GM12865 (cell line): ENCODE measurements at regions not wholly inside any gene's neighbourhood (a gene's known extent, or its start where the extent isn't known, plus 50 kb on each side); places are given as distances from the start of the nearest gene placed in this dataset.

Source experiments
- DNase-seq: peaks from one replicate; pipeline ENCODE4 v3.0.0; 2010; ENCODE audit warnings: low read depth
- H3K4me3 ChIP-seq: 2 replicates; pipeline ENCODE4 v1.5.1; 2011; ENCODE audit warnings: mild to moderate bottlenecking, low read depth, low read length, control low read depth
- TF ChIP-seq, protein P1 (sequence below): IDR thresholded peaks from 2 replicates; pipeline ENCODE4 v1.5.1; 2011; ENCODE audit warnings: low read length, control low read depth, low read depth, inconsistent platforms; ENCODE audit not compliant: insufficient read depth; ENCODE audit errors: missing control alignments

DNA sequence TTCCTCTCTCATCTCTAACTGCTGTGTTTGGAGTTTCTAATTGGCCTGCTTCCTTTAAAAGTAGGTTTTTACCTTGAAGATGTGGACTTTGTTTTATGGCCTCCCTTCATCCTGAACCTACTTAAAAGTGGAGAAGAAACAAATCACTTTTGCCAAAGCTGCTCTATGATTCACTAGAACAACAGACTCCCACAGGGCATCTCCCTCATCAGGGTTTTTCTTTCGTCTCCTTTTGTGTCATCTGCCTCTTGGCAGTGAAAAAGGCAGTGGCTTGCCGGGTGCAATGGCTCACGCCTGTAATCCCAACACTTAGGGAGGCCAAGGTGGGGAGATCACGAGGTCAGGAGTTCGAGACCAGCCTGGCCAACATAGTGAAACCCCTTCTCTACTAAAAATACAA lies 186.6 kb upstream of the MTNR1B start:
- DNase-seq, result no peak
- TF ChIP-seq, protein P1, sequence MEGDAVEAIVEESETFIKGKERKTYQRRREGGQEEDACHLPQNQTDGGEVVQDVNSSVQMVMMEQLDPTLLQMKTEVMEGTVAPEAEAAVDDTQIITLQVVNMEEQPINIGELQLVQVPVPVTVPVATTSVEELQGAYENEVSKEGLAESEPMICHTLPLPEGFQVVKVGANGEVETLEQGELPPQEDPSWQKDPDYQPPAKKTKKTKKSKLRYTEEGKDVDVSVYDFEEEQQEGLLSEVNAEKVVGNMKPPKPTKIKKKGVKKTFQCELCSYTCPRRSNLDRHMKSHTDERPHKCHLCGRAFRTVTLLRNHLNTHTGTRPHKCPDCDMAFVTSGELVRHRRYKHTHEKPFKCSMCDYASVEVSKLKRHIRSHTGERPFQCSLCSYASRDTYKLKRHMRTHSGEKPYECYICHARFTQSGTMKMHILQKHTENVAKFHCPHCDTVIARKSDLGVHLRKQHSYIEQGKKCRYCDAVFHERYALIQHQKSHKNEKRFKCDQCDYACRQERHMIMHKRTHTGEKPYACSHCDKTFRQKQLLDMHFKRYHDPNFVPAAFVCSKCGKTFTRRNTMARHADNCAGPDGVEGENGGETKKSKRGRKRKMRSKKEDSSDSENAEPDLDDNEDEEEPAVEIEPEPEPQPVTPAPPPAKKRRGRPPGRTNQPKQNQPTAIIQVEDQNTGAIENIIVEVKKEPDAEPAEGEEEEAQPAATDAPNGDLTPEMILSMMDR, result no peak
- no peak overlapping the region for H3K4me3 ChIP-seq

DNA sequence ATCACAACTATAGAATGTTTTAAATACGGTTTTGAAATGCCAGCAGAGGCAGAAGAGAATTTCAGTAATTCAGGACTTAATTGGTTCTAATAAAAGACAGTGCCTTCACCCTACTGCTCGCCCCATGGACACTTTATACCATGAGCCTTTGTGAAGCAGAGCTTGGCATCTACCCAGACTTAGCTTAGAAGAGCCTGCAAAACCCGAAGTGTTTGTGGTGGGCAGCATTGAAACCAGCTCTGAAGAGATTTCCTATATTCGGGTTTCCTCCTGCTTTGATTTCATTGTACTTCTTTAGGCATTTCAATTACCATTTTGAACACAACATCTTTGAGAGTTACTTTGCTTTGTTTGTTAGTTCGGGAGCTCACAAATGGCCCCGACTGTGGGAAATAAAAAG lies 185.1 kb upstream of the MTNR1B start:
- TF ChIP-seq, protein P1, result no peak
- no peak overlapping the region for H3K4me3 ChIP-seq
- DNase-seq, result no peak

- TF ChIP-seq, protein P1, result no peak
- no peak for DNase-seq
- H3K4me3 ChIP-seq, result no peak overlapping the region
Observed at GRCh38 chr11:92787638-92788037, 181.8 kb upstream of the MTNR1B start.

DNA sequence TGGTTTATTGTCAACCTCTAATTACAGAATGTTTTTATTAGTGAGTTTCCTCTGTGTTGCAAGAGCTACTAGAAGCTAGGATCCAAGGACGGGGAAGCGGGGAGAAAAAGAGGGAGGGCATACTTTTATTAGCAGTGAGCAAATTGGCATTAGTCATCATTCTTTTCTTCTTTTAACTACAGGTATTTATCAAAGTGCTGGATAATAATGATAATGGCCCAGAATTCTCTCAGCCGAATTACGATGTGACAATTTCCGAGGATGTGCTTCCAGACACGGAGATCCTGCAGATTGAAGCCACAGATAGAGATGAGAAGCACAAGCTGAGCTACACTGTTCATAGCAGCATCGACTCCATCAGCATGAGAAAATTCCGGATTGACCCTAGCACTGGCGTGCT lies 179.7 kb upstream of the MTNR1B start:
- DNase-seq, result no peak
- H3K4me3 ChIP-seq, result no peak overlapping the region
- TF ChIP-seq, protein P1, result no peak

GRCh38 chr11:92790366-92790765 lies 179.1 kb upstream of the MTNR1B start:
- H3K4me3 ChIP-seq, result no peak overlapping the region
- TF ChIP-seq, protein P1, result no peak
- DNase-seq, result no peak

DNA sequence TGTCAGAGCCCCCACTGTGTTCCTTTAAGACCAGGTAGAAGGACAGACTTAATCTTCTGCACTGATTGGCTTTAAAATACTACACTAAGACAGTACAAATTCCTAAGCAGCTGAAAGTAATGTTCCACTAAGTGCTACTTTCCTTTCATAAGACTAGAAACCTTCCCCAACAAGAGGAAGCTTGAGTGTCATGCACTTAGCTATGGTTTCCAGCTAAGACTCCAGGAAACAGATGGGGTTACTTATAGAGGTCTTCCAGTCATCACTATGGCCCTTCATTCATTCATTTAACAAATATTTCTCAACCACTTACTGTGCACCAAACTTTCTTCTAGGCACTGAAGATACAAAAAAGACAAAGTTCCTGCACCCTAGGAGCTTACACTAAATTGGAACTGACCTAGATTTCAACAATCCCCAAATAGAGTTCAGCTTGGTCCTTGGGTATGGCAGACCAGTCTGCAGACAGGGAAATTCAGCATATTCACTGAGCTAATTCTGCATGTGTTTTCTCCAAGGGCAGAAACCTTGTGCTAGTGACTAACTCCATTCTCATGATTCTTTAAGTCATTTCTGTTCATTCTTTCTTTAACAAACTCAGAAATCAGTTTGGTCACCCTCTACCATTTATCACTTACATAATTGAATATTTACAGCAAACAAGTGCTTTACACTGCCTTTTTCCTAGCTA lies 178.4 kb upstream of the MTNR1B start:
- TF ChIP-seq, protein P1, result no peak
- no peak for DNase-seq
- H3K4me3 ChIP-seq, result no peak overlapping the region

- TF ChIP-seq, protein P1, result no peak
- DNase-seq, result no peak
- no peak overlapping the region for H3K4me3 ChIP-seq
Observed at GRCh38 chr11:92791886-92792285, 177.6 kb upstream of the MTNR1B start.
